HepG2 (cell line): ENCODE measurements at regions not wholly inside any gene's neighbourhood (a gene's known extent, or its start where the extent isn't known, plus 50 kb on each side); places are given as distances from the start of the nearest gene placed in this dataset.

Source experiments
- ATAC-seq: fragments of 200-7000 bp; cut with Tn5 transposase; 3 replicates; pipeline ENCODE4 v1.9.1; 2020; ENCODE audit warnings: mild to moderate bottlenecking, moderate library complexity
- BruUV-seq: library from RNA; stranded (reverse); fragments of 400-500 nt; replicated peaks from 2 replicates; lab custom pipeline; 2021; lab: Mats Ljungman, UMichigan
- CTCF ChIA-PET: fragments of 300-600 bp; formaldehyde crosslinking; extraction: SDS; loops from one replicate; lab custom pipeline; 2021; ENCODE audit warnings: low total read pairs, inconsistent platforms, low intra/inter-chr PET ratio; lab: Yijun Ruan, JAX
- POLR2A ChIA-PET: fragments of 350-600 bp; sonication (Branson Sonifier 250); formaldehyde crosslinking; loops from one replicate; lab custom pipeline; 2020; ENCODE audit warnings: antibody characterized with exemption, inconsistent platforms; lab: Yijun Ruan, JAX
- DNase-seq: peaks from one replicate; pipeline ENCODE4 v3.0.0-alpha.2; 2015; ENCODE audit warnings: low spot score
- FAIRE-seq: peaks from 3 replicates; lab custom pipeline; 2011; peaks lifted over from hg19 to GRCh38; lab: Jason Lieb, UNC
- H2AFZ ChIP-seq: one replicate; pipeline ENCODE4 v1.6.1; 2011; ENCODE audit warnings: low read length, inconsistent platforms
- H3K27ac ChIP-seq: fragments of 300-600 bp; 3 replicates; pipeline ENCODE4 v1.8.0; 2011; ENCODE audit warnings: mixed run types, mild to moderate bottlenecking, mixed read lengths, low read length, inconsistent platforms; ENCODE audit not compliant: insufficient read depth; ENCODE audit errors: extremely low read length
- H3K27me3 ChIP-seq, 2 experiments: fragments of 200-600 bp in 1 of 2; 2 replicates in 1 of 2; 3 replicates in 1 of 2; pipeline versions ENCODE4 v1.6.0 to v1.8.0; 2011; ENCODE audit warnings: low read length in 2 of 2, mild to moderate bottlenecking in 2 of 2, moderate library complexity in 2 of 2, inconsistent platforms in 1 of 2; ENCODE audit not compliant: insufficient read depth in 2 of 2, control insufficient read depth in 1 of 2
- H3K36me3 ChIP-seq, 2 experiments: fragments of 200-600 bp in 1 of 2; replicated peaks in 1 of 2; 2 replicates in 1 of 2; 3 replicates in 1 of 2; pipeline versions ENCODE4 v1.5.1 to v1.8.0; 2011; ENCODE audit warnings: low read length in 2 of 2, inconsistent platforms in 1 of 2; ENCODE audit not compliant: insufficient read depth in 2 of 2, control insufficient read depth in 1 of 2
- H3K4me1 ChIP-seq: 2 replicates; pipeline ENCODE4 v1.5.1; 2012; ENCODE audit warnings: low read length, inconsistent platforms; ENCODE audit not compliant: insufficient read depth
- H3K4me2 ChIP-seq: 2 replicates; pipeline ENCODE4 v1.6.0; 2011; ENCODE audit warnings: low read depth, low read length, inconsistent platforms
- H3K4me3 ChIP-seq, 3 experiments: fragments of 200-600 bp in 1 of 3; sonication (generic), shearing (Covaris generic) in 1 of 3; replicated peaks in 1 of 3; 2 replicates each; pipeline ENCODE4 v1.5.1; 2011 to 2016; ENCODE audit warnings: low read length in 3 of 3, inconsistent platforms in 2 of 3, low read depth in 2 of 3, mild to moderate bottlenecking in 2 of 3, control low read depth in 1 of 3, mixed read lengths in 1 of 3; ENCODE audit not compliant: insufficient read depth in 1 of 3
- H3K79me2 ChIP-seq: one replicate; pipeline ENCODE4 v1.6.1; 2011; ENCODE audit warnings: low read length, inconsistent platforms; ENCODE audit not compliant: insufficient read depth
- H3K9ac ChIP-seq: 2 replicates; pipeline ENCODE4 v1.6.0; 2011; ENCODE audit warnings: mild to moderate bottlenecking, low read depth, low read length, inconsistent platforms; ENCODE audit not compliant: insufficient read depth
- H3K9me3 ChIP-seq: 2 replicates; pipeline ENCODE4 v1.5.1; 2012; ENCODE audit warnings: mild to moderate bottlenecking, low read length
- H4K20me1 ChIP-seq: 2 replicates; pipeline ENCODE4 v1.6.0; 2011; ENCODE audit warnings: inconsistent platforms, mild to moderate bottlenecking, low read length, moderate library complexity; ENCODE audit not compliant: insufficient read depth
- ATM ChIP-seq: fragments of 450-650 bp; IDR thresholded peaks from 2 replicates; pipeline ENCODE4 v1.7.1; 2017; ENCODE audit warnings: mild to moderate bottlenecking, borderline replicate concordance
- HNRNPL ChIP-seq: fragments of 200-400 bp; formaldehyde crosslinking; IDR thresholded peaks from 2 replicates; pipeline ENCODE4 v1.6.1; 2017; ENCODE audit warnings: mild to moderate bottlenecking, low read depth, low read length
- KIAA2018 ChIP-seq: sonication (generic); formaldehyde crosslinking; IDR thresholded peaks from 2 replicates; pipeline ENCODE4 v1.5.0; 2020; ENCODE audit warnings: mild to moderate bottlenecking, missing genetic modification reagents, borderline replicate concordance
- KLF12 ChIP-seq: sonication (generic); formaldehyde crosslinking; IDR thresholded peaks from 2 replicates; pipeline ENCODE4 v1.4.0; 2020; ENCODE audit warnings: missing genetic modification reagents, borderline replicate concordance
- RARA ChIP-seq: IDR thresholded peaks from 2 replicates; pipeline ENCODE4 v1.6.1; 2016; ENCODE audit warnings: missing genetic modification reagents, missing compliant biosample characterization
- SMAD1 ChIP-seq: sonication (generic); formaldehyde crosslinking; IDR thresholded peaks from 2 replicates; pipeline ENCODE4 v1.4.0; 2020; ENCODE audit warnings: missing genetic modification reagents, low read depth, mild to moderate bottlenecking, borderline replicate concordance
- YEATS4 ChIP-seq: sonication (generic); formaldehyde crosslinking; IDR thresholded peaks from 2 replicates; pipeline ENCODE4 v1.4.0; 2020; ENCODE audit warnings: missing genetic modification reagents, borderline replicate concordance
- ZBTB10 ChIP-seq: sonication (generic); formaldehyde crosslinking; IDR thresholded peaks from 2 replicates; pipeline ENCODE4 v1.4.0; 2020; ENCODE audit warnings: missing genetic modification reagents, borderline replicate concordance
- ZFP1 ChIP-seq: IDR thresholded peaks from 2 replicates; pipeline ENCODE4 v1.6.1; 2016
- ZNF333 ChIP-seq: sonication (generic); formaldehyde crosslinking; IDR thresholded peaks from 2 replicates; pipeline ENCODE4 v1.4.0; 2020; ENCODE audit warnings: mild to moderate bottlenecking, missing genetic modification reagents, borderline replicate concordance
- ZNF577 ChIP-seq: sonication (generic); formaldehyde crosslinking; IDR thresholded peaks from 2 replicates; pipeline ENCODE4 v1.4.0; 2020; ENCODE audit warnings: mild to moderate bottlenecking, low read depth, missing genetic modification reagents, borderline replicate concordance
- ZNF816 ChIP-seq: sonication (generic); formaldehyde crosslinking; IDR thresholded peaks from 2 replicates; pipeline ENCODE4 v1.8.0; 2022; ENCODE audit warnings: missing genetic modification reagents, mild to moderate bottlenecking, borderline replicate concordance
- WGBS: methylation state at CpG from one replicate; pipeline ENCODE4 v1.1.6; 2017; ENCODE audit warnings: low lambda C conversion rate; 5-methylcytosine and 5-hydroxymethylcytosine counted together
- in situ Hi-C: cut with HindIII; loops from 2 replicates; pipeline ENCODE4 v1.10.0; 2017; ENCODE audit warnings: low pct_unique_long_range_greater_than_20kb; ENCODE audit not compliant: extremely low pct_ligation_motif_present
- intact Hi-C: fragments of 100-400 bp; cut with micrococcal nuclease; formaldehyde crosslinking; loops from one replicate; pipeline ENCODE4 v1.10.0; 2022; ENCODE audit not compliant: unreplicated experiment

- Histone ChIP-seq H3K27ac (no peak overlapping the region), H3K9ac (no peak overlapping the region), H3K9me3 (no peaks in the 10 kb centered on the region), H3K27me3 (no peaks in the 10 kb centered on the region; a peak in 1 of 5 replicates), H3K4me1 (no peaks in the 10 kb centered on the region), H2AFZ (no peak overlapping the region), H3K36me3 (no peaks in the 10 kb centered on the region), H3K79me2 (no peaks in the 10 kb centered on the region), H3K4me2 (no peak overlapping the region), H4K20me1 (no peaks in the 10 kb centered on the region), H3K4me3 (no peak overlapping the region)
- ChIA-PET POLR2A (no interaction called here), CTCF (no interaction called here)
- intact Hi-C loops = no loop called here
- FAIRE-seq = no peak
- in situ Hi-C loops = no loop called here
- BruUV-seq = no TSS peak
- no peak for DNase-seq
- WGBS = 14% methylated on average over 1 of the region's 1 CpG
- no peak for ATAC-seq
- no peak for TF ChIP-seq YEATS4 (CRISPR knock-in tag)
- no peak for TF ChIP-seq RARA (CRISPR knock-in tag)
- no peak for TF ChIP-seq ZFP1 (CRISPR knock-in tag)
- no peak for TF ChIP-seq ZNF816 (CRISPR knock-in tag)
- no peak for TF ChIP-seq KIAA2018 (CRISPR knock-in tag)
- TF ChIP-seq ZNF577 (CRISPR knock-in tag) = no peak
- no peak for TF ChIP-seq ZNF333 (CRISPR knock-in tag)
- TF ChIP-seq HNRNPL = no peak
- TF ChIP-seq ZBTB10 (CRISPR knock-in tag) = no peak
- TF ChIP-seq ATM = no peak
- no peak for TF ChIP-seq SMAD1 (CRISPR knock-in tag)
- TF ChIP-seq KLF12 (CRISPR knock-in tag) = no peak
These were observed 197.1 kb downstream of the ETS1 start for GRCh38 chr11:128390246-128390645.
